Astrocyte (in vitro differentiated cells and primary cell): ENCODE measurements at regions not wholly inside any gene's neighbourhood (a gene's known extent, or its start where the extent isn't known, plus 50 kb on each side); places are given as distances from the start of the nearest gene placed in this dataset.

ENCODE experiments used
- DNase-seq: peaks from one replicate; pipeline ENCODE4 v3.0.0-alpha.2; 2010; ENCODE audit warnings: low read depth
- FAIRE-seq: peaks from 2 replicates; lab custom pipeline; 2011; peaks lifted over from hg19 to GRCh38; lab: Jason Lieb, UNC
- H2AFZ ChIP-seq: 2 replicates; pipeline ENCODE4 v1.6.0; 2012; ENCODE audit warnings: low read depth, low read length, inconsistent platforms
- H3K27ac ChIP-seq: 2 replicates; pipeline ENCODE4 v1.5.1; 2011; ENCODE audit warnings: low read depth, low read length, inconsistent platforms
- H3K27me3 ChIP-seq: 2 replicates; pipeline ENCODE4 v1.6.0; 2011; ENCODE audit warnings: low read length, inconsistent platforms; ENCODE audit not compliant: insufficient read depth
- H3K36me3 ChIP-seq: 2 replicates; pipeline ENCODE4 v1.5.1; 2011; ENCODE audit warnings: low read length, inconsistent platforms; ENCODE audit not compliant: insufficient read depth
- H3K4me1 ChIP-seq: 2 replicates; pipeline ENCODE4 v1.5.1; 2011; ENCODE audit warnings: low read length, inconsistent platforms; ENCODE audit not compliant: insufficient read depth
- H3K4me2 ChIP-seq: 2 replicates; pipeline ENCODE4 v1.6.0; 2012; ENCODE audit warnings: low read length, inconsistent platforms
- H3K4me3 ChIP-seq: 2 replicates; pipeline ENCODE4 v1.5.1; 2011; ENCODE audit warnings: low read depth, mild to moderate bottlenecking, low read length, inconsistent platforms; ENCODE audit not compliant: insufficient read depth
- H3K79me2 ChIP-seq: 2 replicates; pipeline ENCODE4 v1.6.0; 2012; ENCODE audit warnings: mild to moderate bottlenecking, low read length, inconsistent platforms; ENCODE audit not compliant: insufficient read depth
- H3K9ac ChIP-seq: 2 replicates; pipeline ENCODE4 v1.6.0; 2012; ENCODE audit warnings: mild to moderate bottlenecking, low read length, inconsistent platforms
- H3K9me3 ChIP-seq: 2 replicates; pipeline ENCODE4 v1.5.1; 2012; ENCODE audit warnings: low read depth, mild to moderate bottlenecking, low read length, inconsistent platforms; ENCODE audit not compliant: insufficient read depth
- H4K20me1 ChIP-seq: 2 replicates; pipeline ENCODE4 v1.6.0; 2012; ENCODE audit warnings: low read length, inconsistent platforms; ENCODE audit not compliant: insufficient read depth
- H3K27ac Mint-ChIP-seq: one replicate; pipeline ENCODE4 v1.8.0; 2021; ENCODE audit warnings: mild to moderate bottlenecking, mixed read lengths; ENCODE audit not compliant: unreplicated experiment
- H3K27me3 Mint-ChIP-seq: one replicate; pipeline ENCODE4 v1.8.0; 2021; ENCODE audit warnings: low read depth, mixed read lengths; ENCODE audit not compliant: unreplicated experiment
- H3K36me3 Mint-ChIP-seq: one replicate; pipeline ENCODE4 v1.8.0; 2021; ENCODE audit warnings: low read depth, mixed read lengths; ENCODE audit not compliant: unreplicated experiment
- H3K4me1 Mint-ChIP-seq: one replicate; pipeline ENCODE4 v1.8.0; 2021; ENCODE audit warnings: low read depth, mixed read lengths; ENCODE audit not compliant: unreplicated experiment
- H3K4me3 Mint-ChIP-seq: one replicate; pipeline ENCODE4 v1.8.0; 2021; ENCODE audit warnings: mild to moderate bottlenecking, moderate library complexity, mixed read lengths; ENCODE audit not compliant: unreplicated experiment
- H3K9me3 Mint-ChIP-seq: one replicate; pipeline ENCODE4 v1.8.0; 2021; ENCODE audit warnings: mild to moderate bottlenecking, mixed read lengths; ENCODE audit not compliant: unreplicated experiment
- CTCF ChIP-seq: IDR thresholded peaks from 2 replicates; pipeline ENCODE4 v1.5.1; 2011; ENCODE audit warnings: low read depth, mild to moderate bottlenecking, inconsistent platforms, low read length, moderate library complexity; ENCODE audit not compliant: insufficient read depth
- EZH2 ChIP-seq: IDR thresholded peaks from 2 replicates; pipeline ENCODE4 v1.6.1; 2012; ENCODE audit warnings: mild to moderate bottlenecking, low read length, inconsistent platforms; ENCODE audit not compliant: insufficient read depth

- no peak for TF ChIP-seq EZH2
- TF ChIP-seq CTCF: no peak
These were observed 672.9 kb upstream of the GRAMD2B start for GRCh38 chr5:125750147-125750860.

GRCh38 chr5:125750861-125751186, 672.4 kb upstream of the GRAMD2B start:
- Mint-ChIP-seq H3K27me3 (no peaks in the 10 kb centered on the region), H3K27ac (no peak overlapping the region), H3K4me1 (peaks cover 3% of the 10 kb centered on the region), H3K4me3 (no peak overlapping the region), H3K9me3 (no peaks in the 10 kb centered on the region), H3K36me3 (no peaks in the 10 kb centered on the region)
- Histone ChIP-seq H4K20me1 (no peaks in the 10 kb centered on the region), H3K4me1 (no peaks in the 10 kb centered on the region), H3K27ac (no peak overlapping the region), H3K9ac (no peak overlapping the region), H3K27me3 (no peaks in the 10 kb centered on the region), H3K36me3 (no peaks in the 10 kb centered on the region), H2AFZ (no peak overlapping the region), H3K4me2 (no peak overlapping the region), H3K79me2 (no peaks in the 10 kb centered on the region), H3K4me3 (no peak overlapping the region), H3K9me3 (no peaks in the 10 kb centered on the region)
- no peak for DNase-seq
- TF ChIP-seq CTCF (no peak), EZH2 (no peak)
- FAIRE-seq: no peak

More at GRCh38 chr5:125750147-125750860, 672.9 kb upstream of the GRAMD2B start:
- DNase-seq (peak; percentile 15), FAIRE-seq (no peak)
- Histone ChIP-seq H3K4me1 (no peaks in the 10 kb centered on the region), H4K20me1 (no peaks in the 10 kb centered on the region), H3K27me3 (no peaks in the 10 kb centered on the region), H3K4me2 (no peak overlapping the region), H2AFZ (no peak overlapping the region), H3K9ac (no peak overlapping the region), H3K4me3 (no peak overlapping the region), H3K27ac (no peak overlapping the region), H3K9me3 (no peaks in the 10 kb centered on the region), H3K36me3 (no peaks in the 10 kb centered on the region), H3K79me2 (no peaks in the 10 kb centered on the region)
- Mint-ChIP-seq H3K4me1 (peaks cover 3% of the 10 kb centered on the region), H3K9me3 (no peaks in the 10 kb centered on the region), H3K27ac (no peak overlapping the region), H3K36me3 (no peaks in the 10 kb centered on the region), H3K27me3 (no peaks in the 10 kb centered on the region), H3K4me3 (no peak overlapping the region)

- no peaks in the 10 kb centered on the region for H4K20me1 ChIP-seq
- no peaks in the 10 kb centered on the region for H3K36me3 ChIP-seq
- H3K4me3 ChIP-seq: no peak overlapping the region
- H3K36me3 Mint-ChIP-seq: no peaks in the 10 kb centered on the region
- H3K4me1 Mint-ChIP-seq: no peaks in the 10 kb centered on the region
- H3K4me1 ChIP-seq: no peaks in the 10 kb centered on the region
- H3K27ac ChIP-seq: no peak overlapping the region
- no peaks in the 10 kb centered on the region for H3K9me3 ChIP-seq
- H3K27me3 ChIP-seq: no peaks in the 10 kb centered on the region
- no peaks in the 10 kb centered on the region for H3K79me2 ChIP-seq
- no peak overlapping the region for H3K9ac ChIP-seq
- no peak for DNase-seq
- H3K4me3 Mint-ChIP-seq: no peak overlapping the region
- no peak overlapping the region for H3K4me2 ChIP-seq
- no peak overlapping the region for H3K27ac Mint-ChIP-seq
- H2AFZ ChIP-seq: no peak overlapping the region
- H3K27me3 Mint-ChIP-seq: no peaks in the 10 kb centered on the region
- H3K9me3 Mint-ChIP-seq: peaks cover 5% of the 10 kb centered on the region
- TF ChIP-seq CTCF (no peak), EZH2 (no peak)
- FAIRE-seq: no peak
These were observed 666.8 kb upstream of the GRAMD2B start for GRCh38 chr5:125756456-125756855.
